ENCODE measurements at regions not wholly inside any gene's neighbourhood (a gene's known extent, or its start where the extent isn't known, plus 50 kb on each side); places are given as distances from the start of the nearest gene placed in this dataset.

DNA sequence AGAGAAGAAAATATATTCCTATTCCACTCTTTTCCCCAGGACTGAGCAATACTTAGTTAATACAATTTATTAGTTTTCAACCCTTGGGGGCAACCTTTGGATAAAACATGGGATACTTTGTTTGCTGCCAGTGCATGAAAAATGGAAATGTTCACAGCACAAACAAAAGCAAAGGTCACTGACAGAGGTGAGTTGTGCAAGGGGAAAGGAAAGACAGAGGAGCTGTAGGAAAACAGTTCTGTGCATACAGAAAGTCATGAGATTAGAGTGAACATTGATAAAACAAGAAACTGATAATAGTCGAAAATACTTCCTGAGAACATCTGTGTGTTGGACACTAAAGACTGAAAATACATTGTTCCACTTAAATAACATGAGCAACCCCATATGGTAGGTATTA, 779.8 kb downstream of the TLE4 start:
- in situ Hi-C loops (cut with HindIII; ENCODE audit: low pct_ligation_motif_present, low pct_unique_long_range_greater_than_20kb, low sequenced_read_pairs), result no loop called here
- no peak for DNase-seq

DNA sequence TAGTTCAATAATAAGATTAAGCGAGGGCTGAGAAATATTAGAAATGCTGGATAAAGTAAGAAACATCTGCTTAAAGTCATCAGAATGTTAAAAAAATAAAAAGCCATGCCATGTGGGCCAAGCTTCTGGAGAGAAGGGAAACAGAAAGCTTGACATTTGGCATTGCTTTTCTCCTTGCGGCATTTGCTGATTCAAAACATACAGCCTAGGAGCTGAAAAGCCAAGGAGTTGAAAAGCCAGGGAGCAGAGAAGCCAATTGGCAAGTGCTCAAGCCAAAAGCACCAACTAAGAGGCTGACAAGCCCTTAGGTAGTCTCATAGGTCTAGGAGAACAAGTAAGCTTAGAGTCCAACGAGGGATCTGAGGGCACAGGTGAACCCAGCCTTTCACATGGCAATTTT, 754.3 kb downstream of the TLE4 start:
- DNase-seq, result no peak
- in situ Hi-C loops (cut with HindIII; ENCODE audit: low pct_ligation_motif_present, low pct_unique_long_range_greater_than_20kb, low sequenced_read_pairs), result no loop called here

DNA sequence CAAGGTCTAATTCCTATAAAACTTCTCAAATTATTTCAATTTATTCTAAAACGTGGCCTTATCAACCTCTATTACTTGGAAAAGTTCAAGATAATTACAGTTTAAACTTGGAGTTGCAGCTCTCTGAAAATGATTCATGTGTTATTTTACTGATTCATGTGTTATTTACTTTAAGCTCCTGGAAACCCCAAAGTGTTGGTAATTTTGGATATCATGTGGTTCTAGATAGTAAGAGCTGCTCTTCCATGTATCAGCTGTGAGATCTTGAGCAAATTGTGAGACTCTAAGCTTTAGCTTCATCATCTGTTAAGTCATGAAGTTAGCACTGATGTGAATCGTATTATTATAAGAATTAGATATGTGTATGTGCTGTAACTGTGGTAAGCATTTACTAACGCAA, 749.2 kb downstream of the TLE4 start:
- in situ Hi-C loops (cut with HindIII; ENCODE audit: low pct_ligation_motif_present, low pct_unique_long_range_greater_than_20kb, low sequenced_read_pairs), result no loop called here
- DNase-seq, result no peak

DNA sequence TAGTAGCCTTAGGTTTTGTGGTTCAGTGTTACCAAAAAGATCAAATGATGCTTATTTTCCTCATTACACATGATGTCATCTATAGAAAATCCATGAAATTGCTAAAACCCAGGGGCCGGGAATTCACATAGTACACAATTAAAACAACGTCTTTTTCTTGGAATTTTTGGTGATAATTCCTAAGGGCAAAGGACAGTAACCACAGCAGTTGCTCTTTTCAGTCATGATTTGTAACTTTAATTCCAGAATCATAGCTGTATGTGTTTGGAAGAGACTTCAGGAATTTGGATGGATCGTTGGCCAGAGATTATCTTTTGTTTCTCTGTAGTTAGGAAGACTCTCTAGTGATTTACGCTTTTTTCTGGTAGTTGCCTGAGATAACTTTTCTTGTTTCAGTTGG, 748.7 kb downstream of the TLE4 start:
- no peak for DNase-seq
- in situ Hi-C loops (cut with HindIII; ENCODE audit: low pct_ligation_motif_present, low pct_unique_long_range_greater_than_20kb, low sequenced_read_pairs), result no loop called here

DNA sequence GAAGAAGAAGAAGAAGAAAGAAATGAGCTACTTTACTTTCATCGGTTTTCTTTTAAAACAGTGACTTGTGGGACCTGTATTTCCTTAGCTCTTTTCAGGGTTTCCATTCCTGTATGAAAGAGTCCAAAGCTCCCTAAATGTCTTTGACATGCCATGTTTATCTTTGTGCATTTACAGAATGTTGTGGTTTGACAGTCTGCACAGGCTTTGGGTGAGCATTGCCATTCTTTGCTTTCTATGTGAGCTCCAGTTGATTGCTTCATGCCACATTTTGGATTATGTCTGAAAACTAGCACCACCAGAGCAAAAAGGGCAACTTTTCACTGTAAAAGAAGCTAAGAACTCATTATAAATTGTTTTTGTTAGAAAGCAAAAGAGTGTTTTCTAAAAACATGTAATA, 733.4 kb downstream of the TLE4 start:
- in situ Hi-C loops (cut with HindIII; ENCODE audit: low pct_ligation_motif_present, low pct_unique_long_range_greater_than_20kb, low sequenced_read_pairs), result no loop called here
- no peak for DNase-seq

DNA sequence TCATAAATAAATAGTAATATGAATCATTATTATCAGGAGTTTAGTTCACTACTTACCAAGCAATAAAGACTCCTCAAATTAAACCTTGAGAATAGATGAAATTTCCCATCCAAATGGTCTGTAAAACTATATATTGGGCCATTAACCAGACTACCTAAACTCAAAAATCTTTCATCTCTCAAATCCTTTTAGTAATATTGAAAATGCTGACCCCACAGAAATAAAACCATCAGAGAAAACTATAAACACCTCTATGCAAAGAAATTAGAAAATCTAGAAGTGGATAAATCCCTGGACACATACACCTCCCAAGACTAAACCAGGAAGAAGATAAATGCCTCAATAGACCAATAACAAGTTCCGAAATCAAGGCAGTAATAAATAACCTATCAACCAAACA, 723.2 kb downstream of the TLE4 start:
- no peak for DNase-seq
- in situ Hi-C loops (cut with HindIII; ENCODE audit: low pct_ligation_motif_present, low pct_unique_long_range_greater_than_20kb, low sequenced_read_pairs), result no loop called here

DNA sequence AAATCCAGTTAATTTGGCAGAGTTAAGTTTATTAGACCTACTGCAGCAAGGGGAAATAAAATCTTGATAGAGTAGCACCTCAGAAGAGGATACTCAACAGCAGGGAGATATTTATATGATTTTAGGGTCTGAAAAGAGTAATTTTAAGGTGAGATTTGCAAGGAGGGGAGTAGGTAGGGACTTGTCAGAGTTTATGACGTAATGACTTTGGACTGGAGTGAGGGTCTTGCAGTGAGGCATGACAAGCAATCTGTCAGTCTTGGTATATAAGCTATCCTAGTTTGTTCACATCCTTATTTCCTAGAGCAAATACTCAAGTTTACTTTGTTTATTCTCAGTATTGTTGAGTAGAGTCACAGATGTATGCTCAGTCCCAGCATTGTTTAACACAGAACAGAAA, 722.6 kb downstream of the TLE4 start:
- in situ Hi-C loops (cut with HindIII; ENCODE audit: low pct_ligation_motif_present, low pct_unique_long_range_greater_than_20kb, low sequenced_read_pairs), result no loop called here
- no peak for DNase-seq

DNA sequence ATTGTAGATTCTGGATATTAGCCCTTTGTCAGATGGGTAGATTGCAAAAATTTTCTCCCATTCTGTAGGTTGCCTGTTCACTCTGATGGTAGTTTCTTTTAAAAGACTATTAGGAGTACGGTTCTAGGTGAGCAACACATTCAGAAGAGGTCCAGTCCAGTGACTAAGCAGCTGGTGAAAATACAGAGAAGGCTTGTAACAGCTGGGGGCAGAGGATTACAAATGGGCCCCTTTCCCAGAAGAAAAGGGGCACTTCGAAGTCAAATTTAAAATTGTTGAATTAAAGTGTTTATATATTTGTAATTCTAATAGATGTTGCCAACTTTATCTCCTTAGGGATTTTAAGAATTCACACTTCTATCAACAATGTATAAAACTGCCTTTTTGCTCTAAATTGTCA, 720.5 kb downstream of the TLE4 start:
- in situ Hi-C loops (cut with HindIII; ENCODE audit: low pct_ligation_motif_present, low pct_unique_long_range_greater_than_20kb, low sequenced_read_pairs), result no loop called here
- DNase-seq, result no peak

DNA sequence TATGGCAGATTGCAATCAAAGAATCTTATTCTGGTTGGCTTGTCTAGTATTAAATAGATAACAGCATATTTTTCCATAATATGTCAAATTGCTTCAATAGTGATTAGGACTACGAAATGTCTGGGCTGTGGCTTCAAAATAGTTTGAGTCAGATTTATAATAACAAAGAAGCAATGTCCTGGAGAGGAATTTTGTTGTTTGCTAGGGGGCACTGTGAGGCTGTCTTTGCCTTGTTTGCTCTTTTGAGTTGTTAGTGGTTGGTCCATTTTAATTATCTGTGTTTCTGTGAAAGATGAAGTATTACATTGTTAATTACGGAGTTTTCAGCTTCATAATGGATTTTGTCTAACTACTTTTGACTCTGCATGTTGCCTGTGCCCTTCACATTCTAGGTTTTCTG, 713.6 kb downstream of the TLE4 start:
- DNase-seq, result peak; percentile 2
- in situ Hi-C loops (cut with HindIII; ENCODE audit: low pct_ligation_motif_present, low pct_unique_long_range_greater_than_20kb, low sequenced_read_pairs), result no loop called here

DNA sequence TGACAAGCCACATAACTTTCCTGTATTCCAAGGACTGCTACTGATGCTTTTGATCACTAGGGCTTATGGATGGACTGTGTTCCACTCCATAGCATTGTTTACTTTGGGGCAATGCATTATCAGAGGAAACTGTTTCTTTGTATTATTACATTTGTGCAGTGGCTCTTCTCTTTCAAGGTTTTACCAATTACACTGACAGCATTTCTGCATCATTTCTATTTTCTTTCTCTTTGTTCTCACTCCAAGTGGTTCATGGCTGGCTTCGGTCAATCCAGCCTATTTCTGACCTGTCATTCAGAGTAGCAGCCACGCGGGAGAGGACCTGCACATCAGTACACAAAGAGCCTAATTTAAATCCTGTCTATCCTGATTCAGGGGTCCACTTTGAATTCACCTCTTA, 711.0 kb downstream of the TLE4 start:
- in situ Hi-C loops (cut with HindIII; ENCODE audit: low pct_ligation_motif_present, low pct_unique_long_range_greater_than_20kb, low sequenced_read_pairs), result no loop called here
- DNase-seq, result no peak

DNA sequence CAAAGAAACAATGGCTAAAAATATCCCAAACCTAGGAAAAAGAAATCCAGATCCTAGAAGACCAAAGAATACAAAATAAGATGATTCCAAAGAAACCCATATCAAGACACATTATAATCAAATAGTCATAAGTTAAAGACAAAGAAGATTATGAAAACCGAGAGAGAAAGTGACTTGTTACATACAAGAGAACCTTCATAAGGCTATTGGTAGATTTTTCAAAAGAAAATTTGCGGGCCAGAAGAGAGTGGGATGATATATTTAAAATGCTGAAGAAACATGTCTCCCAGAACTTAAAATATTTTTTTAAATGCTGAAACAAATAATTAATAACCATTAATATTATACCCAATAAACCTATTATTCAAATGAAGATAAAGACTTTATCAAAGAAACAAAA, 687.3 kb downstream of the TLE4 start:
- no peak for DNase-seq
- in situ Hi-C loops (cut with HindIII; ENCODE audit: low pct_ligation_motif_present, low pct_unique_long_range_greater_than_20kb, low sequenced_read_pairs), result no loop called here

DNA sequence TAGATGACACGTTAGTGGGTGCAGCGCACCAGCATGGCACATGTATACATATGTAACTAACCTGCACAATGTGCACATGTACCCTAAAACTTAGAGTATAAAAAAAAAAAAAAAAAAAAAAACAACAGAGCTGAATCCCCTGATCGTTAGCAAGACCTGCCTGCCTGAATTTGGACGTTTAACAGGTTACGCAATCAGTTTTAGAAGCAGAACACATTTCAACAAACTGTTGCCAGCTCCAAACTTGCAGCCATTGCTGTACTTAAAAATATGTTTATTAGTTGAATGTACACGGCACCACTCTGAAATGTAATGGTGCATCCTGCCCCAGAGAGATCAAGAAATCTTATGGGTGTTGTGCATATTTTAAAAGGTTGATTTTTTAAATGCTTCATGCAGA, 680.0 kb downstream of the TLE4 start:
- in situ Hi-C loops (cut with HindIII; ENCODE audit: low pct_ligation_motif_present, low pct_unique_long_range_greater_than_20kb, low sequenced_read_pairs), result no loop called here
- no peak for DNase-seq

DNA sequence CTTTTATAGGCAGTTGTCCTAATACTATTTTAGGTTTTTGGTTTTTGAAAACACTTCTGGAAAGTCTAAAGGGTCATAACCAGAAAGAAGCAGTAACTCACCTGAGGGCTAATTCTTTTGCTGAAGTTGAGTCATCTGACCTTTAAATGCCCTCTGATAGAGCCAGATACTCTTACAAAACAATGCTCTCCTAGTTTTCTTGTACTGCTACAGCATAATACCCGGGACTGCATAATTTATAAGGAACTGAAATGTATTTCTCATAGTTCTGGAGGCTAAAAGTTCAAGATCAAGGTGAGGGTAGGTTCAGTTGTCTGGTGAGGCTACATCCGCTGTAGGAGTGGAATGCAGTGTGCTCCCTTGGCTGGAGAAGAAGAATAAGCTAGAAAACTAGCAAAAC, 670.3 kb downstream of the TLE4 start:
- in situ Hi-C loops (cut with HindIII; ENCODE audit: low pct_ligation_motif_present, low pct_unique_long_range_greater_than_20kb, low sequenced_read_pairs), result no loop called here
- DNase-seq, result no peak

DNA sequence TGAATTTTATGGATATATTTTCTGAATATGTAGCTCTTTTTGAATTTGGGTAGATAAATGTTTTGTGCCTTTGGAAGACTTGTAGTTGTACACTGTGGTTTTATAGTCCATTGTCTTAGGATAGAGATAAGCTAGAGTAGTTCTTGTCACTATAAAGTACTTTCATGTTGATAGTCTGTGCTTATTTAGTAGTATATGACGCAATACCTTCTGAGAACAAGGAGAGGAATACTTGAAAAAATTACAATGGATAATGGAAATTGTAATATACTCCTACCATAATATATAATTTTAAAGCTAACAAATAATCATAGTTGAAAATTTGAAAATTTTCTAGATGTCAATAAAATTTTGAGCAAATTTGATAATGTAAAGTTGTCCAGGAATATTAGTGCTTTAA, 664.0 kb downstream of the TLE4 start:
- in situ Hi-C loops (cut with HindIII; ENCODE audit: low pct_ligation_motif_present, low pct_unique_long_range_greater_than_20kb, low sequenced_read_pairs), result no loop called here
- DNase-seq, result no peak

DNA sequence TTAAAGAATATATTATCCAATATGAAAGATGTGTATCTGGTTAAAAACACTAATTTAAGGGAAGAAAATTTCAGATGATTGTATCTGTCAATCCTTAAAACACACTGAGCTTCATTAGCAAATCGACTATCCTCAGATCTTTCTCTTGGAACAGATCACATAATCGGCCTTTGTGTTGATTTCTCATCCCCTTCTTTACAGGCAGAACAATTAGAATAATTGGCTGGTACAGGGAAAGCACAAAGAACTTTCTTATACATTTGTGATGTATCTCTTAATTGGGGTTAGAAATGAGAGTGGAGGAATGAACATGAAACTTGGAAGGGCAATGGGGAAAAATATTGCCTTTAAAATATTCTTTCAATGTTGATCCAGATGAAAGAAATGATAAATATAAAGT, 662.1 kb downstream of the TLE4 start:
- DNase-seq, result no peak
- in situ Hi-C loops (cut with HindIII; ENCODE audit: low pct_ligation_motif_present, low pct_unique_long_range_greater_than_20kb, low sequenced_read_pairs), result no loop called here

DNA sequence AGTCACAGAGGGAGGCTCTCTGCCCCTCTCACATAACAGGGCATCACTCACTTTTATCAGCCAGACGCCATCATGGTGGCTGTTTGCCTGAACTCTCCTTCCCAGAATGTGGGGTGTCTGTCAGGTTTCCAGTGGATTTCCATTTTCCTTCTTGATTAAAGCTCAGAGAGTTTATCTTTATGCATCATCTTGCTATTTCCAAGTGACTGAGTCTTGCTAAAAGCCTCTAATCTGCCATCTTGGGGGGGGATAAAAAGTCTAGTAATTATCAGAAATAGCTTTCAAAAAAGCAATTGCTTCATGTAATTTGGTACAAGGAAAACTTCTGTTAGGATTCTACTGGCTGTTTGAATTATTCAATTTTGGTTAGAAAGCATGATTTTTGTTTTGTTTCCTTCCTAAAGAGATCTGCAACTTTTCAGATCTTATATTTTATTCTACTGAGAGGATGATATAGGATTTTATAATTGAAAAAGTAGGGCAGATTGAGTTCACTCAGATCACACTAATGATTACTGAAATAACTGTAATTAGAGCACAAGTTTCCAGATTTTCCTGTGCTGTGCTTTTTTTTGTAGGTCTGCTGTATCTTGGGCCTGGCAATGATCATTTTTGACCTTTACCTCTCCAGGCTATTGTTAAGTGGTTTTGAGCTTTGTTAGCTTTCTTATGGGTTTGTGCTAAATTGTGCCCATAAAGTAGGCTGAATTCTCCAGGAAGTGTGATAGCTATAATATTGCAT, 661.5 kb downstream of the TLE4 start:
- DNase-seq, result no peak
- in situ Hi-C loops (cut with HindIII; ENCODE audit: low pct_ligation_motif_present, low pct_unique_long_range_greater_than_20kb, low sequenced_read_pairs), result no loop called here

DNA sequence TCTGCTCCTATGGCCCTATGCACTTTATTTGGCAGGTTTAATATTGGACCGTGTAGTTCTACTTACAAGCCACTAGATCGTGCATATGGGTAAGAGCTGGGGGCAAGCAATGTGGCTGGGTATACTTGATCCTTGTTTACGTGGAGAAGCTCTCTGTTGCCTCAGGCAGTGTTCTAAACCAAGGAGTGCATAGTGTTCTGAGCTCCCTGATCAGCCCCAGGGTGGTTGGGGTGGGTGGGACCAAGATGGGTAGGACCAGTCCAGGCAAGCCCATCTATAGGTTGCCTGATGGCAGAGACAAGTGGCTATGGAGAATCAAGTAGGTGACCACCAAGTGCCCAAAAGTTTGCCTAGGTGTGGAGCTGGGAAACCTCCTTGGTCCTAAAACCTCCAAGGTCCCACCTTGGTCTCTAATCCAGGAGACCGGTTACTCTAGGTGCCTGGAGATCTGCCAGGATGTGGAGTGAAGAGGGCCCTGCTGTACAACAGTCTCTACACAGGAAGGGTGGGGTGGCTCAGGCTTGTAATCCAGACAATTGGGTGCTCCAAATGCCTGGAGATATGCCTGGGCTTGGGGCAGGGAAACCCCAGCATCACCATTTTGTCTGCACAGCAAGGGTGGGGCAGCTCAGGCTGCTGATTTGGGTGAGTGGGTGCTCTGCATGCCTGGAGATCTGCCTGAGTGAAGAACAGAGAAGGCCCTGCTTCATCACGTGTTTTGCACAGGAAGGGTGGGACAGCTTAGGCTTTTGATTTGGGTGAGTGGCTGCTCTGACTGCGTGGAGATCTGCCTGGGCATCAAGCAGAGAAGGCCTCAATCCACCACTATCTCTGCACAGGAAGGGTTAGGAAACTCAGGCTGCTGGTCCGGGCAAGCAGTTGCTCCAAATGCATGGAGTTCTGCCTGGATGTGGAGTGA, 659.8 kb downstream of the TLE4 start:
- DNase-seq, result no peak
- in situ Hi-C loops (cut with HindIII; ENCODE audit: low pct_ligation_motif_present, low pct_unique_long_range_greater_than_20kb, low sequenced_read_pairs), result no loop called here

DNA sequence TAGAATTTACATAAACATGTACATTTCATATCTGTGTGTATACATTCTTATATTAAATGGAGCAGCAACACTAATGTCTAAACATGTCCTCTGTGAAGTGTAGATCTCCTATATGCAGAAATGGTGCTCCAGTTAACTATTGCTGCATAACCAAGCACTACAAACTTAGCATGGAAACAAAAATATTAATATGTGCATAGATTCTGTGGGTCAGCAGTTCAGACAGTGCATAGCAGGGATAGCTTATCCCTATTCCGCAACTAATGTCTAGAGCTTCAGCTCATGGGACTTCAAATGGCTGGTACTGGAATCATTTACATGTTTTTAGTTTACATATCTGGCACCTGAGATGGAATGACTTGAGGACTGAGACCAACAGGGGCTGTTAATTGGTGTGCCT, 652.1 kb downstream of the TLE4 start:
- in situ Hi-C loops (cut with HindIII; ENCODE audit: low pct_ligation_motif_present, low pct_unique_long_range_greater_than_20kb, low sequenced_read_pairs), result no loop called here
- DNase-seq, result no peak

DNA sequence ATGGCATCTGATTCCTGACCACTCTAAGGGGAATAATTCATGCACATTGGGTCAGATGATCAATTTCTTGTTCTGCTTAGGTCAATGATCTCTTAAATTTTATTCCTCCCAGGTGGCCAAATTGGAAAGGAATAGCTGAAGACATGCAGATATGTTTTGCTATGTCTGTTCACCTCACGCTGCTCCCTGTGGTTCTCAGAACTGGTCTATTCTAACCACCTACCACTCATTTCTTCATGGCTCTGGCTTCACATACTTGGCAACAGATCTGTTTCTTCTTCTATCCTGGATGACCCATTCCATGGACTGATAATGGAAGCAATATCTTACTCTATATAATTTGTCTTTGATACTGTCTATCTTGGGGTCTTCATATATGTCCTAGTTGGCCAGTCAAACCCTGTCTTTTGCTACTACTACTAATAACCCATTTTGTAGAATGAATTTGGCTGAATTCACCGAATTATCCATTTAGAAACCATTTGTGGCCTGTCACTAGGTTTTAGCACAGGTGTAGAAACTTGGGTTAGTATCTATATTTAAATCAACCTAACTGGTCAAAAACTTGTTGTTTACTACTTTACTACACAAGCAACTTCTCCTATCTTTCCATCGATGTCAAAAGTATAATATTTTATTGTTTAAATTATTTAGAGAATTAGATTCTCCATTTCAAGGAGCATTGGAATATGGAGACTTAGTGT, 650.9 kb downstream of the TLE4 start:
- in situ Hi-C loops (cut with HindIII; ENCODE audit: low pct_ligation_motif_present, low pct_unique_long_range_greater_than_20kb, low sequenced_read_pairs), result no loop called here
- DNase-seq, result no peak
